HEK293T (cell line): ENCODE measurements at regions not wholly inside any gene's neighbourhood (a gene's known extent, or its start where the extent isn't known, plus 50 kb on each side); places are given as distances from the start of the nearest gene placed in this dataset.

ENCODE experiments used
- CTCF ChIA-PET: fragments of 350-600 bp; formaldehyde crosslinking; extraction: SDS; loops from one replicate; lab custom pipeline; 2021; ENCODE audit warnings: antibody characterized with exemption, inconsistent platforms; lab: Yijun Ruan, JAX
- POLR2A ChIA-PET: fragments of 350-600 bp; formaldehyde crosslinking; extraction: SDS; loops from one replicate; lab custom pipeline; 2020; ENCODE audit warnings: antibody characterized with exemption, inconsistent platforms; lab: Yijun Ruan, JAX
- DNase-seq: peaks from one replicate; pipeline ENCODE4 v3.0.0; 2012; ENCODE audit warnings: mixed read lengths; ENCODE audit errors: extremely low spot score
- ARNT ChIP-seq: fragments of 450-650 bp; IDR thresholded peaks from 2 replicates; pipeline ENCODE4 v1.6.1; 2017; ENCODE audit warnings: mild to moderate bottlenecking
- BHLHE40 ChIP-seq: fragments of 450-650 bp; IDR thresholded peaks from 2 replicates; pipeline ENCODE4 v1.6.1; 2016; ENCODE audit warnings: mild to moderate bottlenecking, moderate library complexity, borderline replicate concordance
- CTBP1 ChIP-seq: fragments of 450-650 bp; IDR thresholded peaks from 2 replicates; pipeline ENCODE4 v1.6.1; 2016; ENCODE audit warnings: borderline replicate concordance
- ELF4 ChIP-seq: fragments of 450-650 bp; IDR thresholded peaks from 2 replicates; pipeline ENCODE4 v1.6.1; 2017; ENCODE audit warnings: antibody characterized with exemption
- FOXA1 ChIP-seq: fragments of 450-650 bp; IDR thresholded peaks from 2 replicates; pipeline ENCODE4 v1.6.1; 2016; ENCODE audit warnings: mild to moderate bottlenecking
- FOXK2 ChIP-seq: fragments of 450-650 bp; IDR thresholded peaks from 2 replicates; pipeline ENCODE4 v1.6.1; 2016; ENCODE audit warnings: mild to moderate bottlenecking
- FOXM1 ChIP-seq: fragments of 450-650 bp; IDR thresholded peaks from 2 replicates; pipeline ENCODE4 v1.6.1; 2017; ENCODE audit warnings: mild to moderate bottlenecking, borderline replicate concordance
- HDGF ChIP-seq: fragments of 450-650 bp; IDR thresholded peaks from 2 replicates; pipeline ENCODE4 v1.6.1; 2017; ENCODE audit warnings: antibody characterized with exemption, borderline replicate concordance
- L3MBTL2 ChIP-seq: fragments of 450-650 bp; conservative IDR thresholded peaks from 2 replicates; pipeline ENCODE4 v1.6.1; 2016; ENCODE audit warnings: mild to moderate bottlenecking
- LEF1 ChIP-seq: fragments of 450-650 bp; IDR thresholded peaks from 2 replicates; pipeline ENCODE4 v1.6.1; 2017; ENCODE audit warnings: mild to moderate bottlenecking, borderline replicate concordance
- NFRKB ChIP-seq: fragments of 450-650 bp; IDR thresholded peaks from 2 replicates; pipeline ENCODE4 v1.6.1; 2016; ENCODE audit warnings: mild to moderate bottlenecking, moderate library complexity
- PKNOX1 ChIP-seq: fragments of 450-650 bp; IDR thresholded peaks from 2 replicates; pipeline ENCODE4 v1.6.1; 2016
- SP1 ChIP-seq: fragments of 450-650 bp; IDR thresholded peaks from 2 replicates; pipeline ENCODE4 v1.6.1; 2017
- SUZ12 ChIP-seq: fragments of 450-650 bp; IDR thresholded peaks from 2 replicates; pipeline ENCODE4 v1.6.1; 2016; ENCODE audit warnings: mild to moderate bottlenecking
- TARDBP ChIP-seq: fragments of 450-650 bp; IDR thresholded peaks from 2 replicates; pipeline ENCODE4 v1.6.1; 2016
- ZNF384 ChIP-seq: fragments of 450-650 bp; IDR thresholded peaks from 2 replicates; pipeline ENCODE4 v1.6.1; 2016

DNA sequence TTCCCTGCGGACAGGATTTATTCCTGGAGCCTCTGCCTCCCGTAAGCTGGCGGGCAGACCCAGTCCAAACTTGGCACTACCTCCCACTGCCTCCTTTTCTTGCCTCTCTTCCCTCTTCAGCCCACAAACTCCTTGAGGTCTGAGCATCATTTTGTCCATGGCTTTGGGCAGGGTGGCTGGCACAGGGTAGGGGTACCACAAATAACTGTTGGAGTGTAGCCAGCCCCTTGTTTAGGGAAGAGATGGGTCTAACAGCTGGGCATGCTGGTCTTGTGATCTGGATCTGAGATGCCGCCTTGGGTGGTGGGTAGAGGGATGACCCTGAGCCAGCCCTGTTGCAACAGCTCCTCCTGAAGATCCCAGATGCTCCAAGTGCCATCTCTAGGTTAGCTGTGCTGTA, 71.4 kb upstream of the CLDN14 start:
- CTCF ChIA-PET: no interaction called here
- TF ChIP-seq TARDBP: no peak
- no peak for TF ChIP-seq LEF1
- no peak for TF ChIP-seq FOXK2
- TF ChIP-seq FOXA1: no peak
- no peak for DNase-seq
- POLR2A ChIA-PET: no interaction called here

- DNase-seq: no peak
- POLR2A ChIA-PET: no interaction called here
- TF ChIP-seq FOXK2 (no peak), BHLHE40 (no peak), ELF4 (no peak), SUZ12 (no peak), HDGF (no peak), ARNT (no peak), LEF1 (no peak), CTBP1 (no peak), ZNF384 (no peak), NFRKB (no peak)
- CTCF ChIA-PET: no interaction called here
Measured at GRCh38 chr21:36551731-36552433, 72.0 kb upstream of the CLDN14 start.

- POLR2A ChIA-PET: no interaction called here
- CTCF ChIA-PET: interaction anchor here (0.7 to 0.9 kb wide), 2 partner anchors 56 to 414 kb away, joined by 3 read pairs; partner anchors contain the start of gene HLCS
- TF ChIP-seq PKNOX1 (peak; percentile 57; the same call in 1 of the 2 replicates), TARDBP (no peak), FOXA1 (no peak), HDGF (no peak)
Measured at GRCh38 chr21:36552434-36552785, 72.5 kb upstream of the CLDN14 start.

DNA sequence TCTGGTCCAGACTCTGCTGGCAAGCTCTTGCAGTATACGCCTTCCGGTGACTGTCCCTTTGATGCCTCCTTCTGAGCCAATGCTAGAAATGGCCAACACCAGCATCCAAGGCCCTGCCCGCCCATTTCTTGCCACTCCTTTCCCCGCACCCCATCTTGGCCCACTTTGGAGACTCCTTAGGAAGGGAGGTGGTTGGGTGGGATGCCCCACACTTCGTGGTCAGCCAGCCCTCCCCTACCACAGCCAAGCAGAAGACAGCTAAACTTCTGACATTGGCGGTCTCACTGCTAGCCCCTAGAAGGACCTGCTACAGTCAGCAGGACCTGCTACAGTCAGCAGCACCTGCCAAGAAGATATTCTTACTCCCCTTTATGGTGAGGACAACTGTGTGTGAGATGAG, 73.5 kb upstream of the CLDN14 start:
- CTCF ChIA-PET: no interaction called here
- no peak for DNase-seq
- TF ChIP-seq FOXM1 (no peak), HDGF (no peak), PKNOX1 (no peak), CTBP1 (no peak), BHLHE40 (no peak), LEF1 (no peak), TARDBP (no peak), SUZ12 (no peak), NFRKB (no peak), ZNF384 (no peak)
- POLR2A ChIA-PET: no interaction called here

More at GRCh38 chr21:36552434-36552785, 72.5 kb upstream of the CLDN14 start:
- no peak for DNase-seq

GRCh38 chr21:36554411-36555157, 74.7 kb upstream of the CLDN14 start:
- POLR2A ChIA-PET: no interaction called here
- DNase-seq: no peak
- CTCF ChIA-PET: no interaction called here
- TF ChIP-seq SP1 (no peak), TARDBP (no peak), ELF4 (no peak), BHLHE40 (no peak), LEF1 (no peak), FOXK2 (no peak)

- no peak for DNase-seq
- CTCF ChIA-PET: no interaction called here
- TF ChIP-seq BHLHE40 (no peak), FOXM1 (no peak), SUZ12 (no peak), HDGF (no peak), TARDBP (no peak), CTBP1 (no peak), NFRKB (no peak), PKNOX1 (no peak), L3MBTL2 (no peak), ARNT (no peak), ELF4 (no peak), FOXK2 (no peak), LEF1 (no peak), ZNF384 (no peak), SP1 (no peak), FOXA1 (no peak)
- POLR2A ChIA-PET: no interaction called here
Measured at GRCh38 chr21:36555199-36555800, 75.4 kb upstream of the CLDN14 start.
